Neural crest cell (in vitro differentiated cells): ENCODE measurements at regions not wholly inside any gene's neighbourhood (a gene's known extent, or its start where the extent isn't known, plus 50 kb on each side); places are given as distances from the start of the nearest gene placed in this dataset.

Experiments used
- DNase-seq: peaks from one replicate; pipeline ENCODE4 v3.0.0; 2021; ENCODE audit warnings: low read depth, mixed read lengths, low spot score
- H3K27ac Mint-ChIP-seq: one replicate; pipeline ENCODE4 v1.8.0; 2021; ENCODE audit warnings: mild to moderate bottlenecking, mixed read lengths; ENCODE audit not compliant: unreplicated experiment
- H3K27me3 Mint-ChIP-seq: 2 replicates; pipeline ENCODE4 v1.8.0; 2021; ENCODE audit warnings: low read depth, mild to moderate bottlenecking, mixed read lengths
- H3K36me3 Mint-ChIP-seq: 2 replicates; pipeline ENCODE4 v1.8.0; 2021; ENCODE audit warnings: low read depth, mild to moderate bottlenecking, mixed read lengths
- H3K4me1 Mint-ChIP-seq: 2 replicates; pipeline ENCODE4 v1.8.0; 2021; ENCODE audit warnings: mixed read lengths
- H3K4me3 Mint-ChIP-seq: one replicate; pipeline ENCODE4 v1.8.0; 2021; ENCODE audit warnings: mild to moderate bottlenecking, mixed read lengths
- H3K9me3 Mint-ChIP-seq: 2 replicates; pipeline ENCODE4 v1.8.0; 2021; ENCODE audit warnings: mixed read lengths
- TF ChIP-seq, protein P1 (sequence below): fragments of 200-600 bp; sonication (generic); conservative IDR thresholded peaks from 2 replicates; pipeline ENCODE4 v1.5.0; 2021; ENCODE audit warnings: antibody characterized with exemption, mild to moderate bottlenecking

DNA sequence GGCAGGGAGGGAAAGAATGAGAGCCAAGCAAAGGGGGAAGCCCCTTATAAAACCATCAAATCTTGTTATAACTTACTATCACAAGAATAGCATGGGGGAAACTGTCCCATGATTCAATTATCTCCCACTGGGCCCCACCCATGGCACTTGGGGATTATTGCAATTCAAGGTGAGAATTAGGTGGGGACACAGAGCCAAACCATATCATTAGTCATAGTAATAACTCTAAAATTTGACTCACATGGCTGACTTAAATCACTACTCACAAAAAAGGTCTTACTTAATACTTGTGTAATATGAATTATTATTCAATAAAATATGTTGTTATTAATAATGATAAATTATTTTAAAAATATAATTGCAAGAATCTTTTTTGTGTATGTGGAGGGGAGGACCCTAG, 178.1 kb upstream of the TCF21 start:
- H3K4me1 Mint-ChIP-seq = no peaks in the 10 kb centered on the region
- TF ChIP-seq, protein P1, sequence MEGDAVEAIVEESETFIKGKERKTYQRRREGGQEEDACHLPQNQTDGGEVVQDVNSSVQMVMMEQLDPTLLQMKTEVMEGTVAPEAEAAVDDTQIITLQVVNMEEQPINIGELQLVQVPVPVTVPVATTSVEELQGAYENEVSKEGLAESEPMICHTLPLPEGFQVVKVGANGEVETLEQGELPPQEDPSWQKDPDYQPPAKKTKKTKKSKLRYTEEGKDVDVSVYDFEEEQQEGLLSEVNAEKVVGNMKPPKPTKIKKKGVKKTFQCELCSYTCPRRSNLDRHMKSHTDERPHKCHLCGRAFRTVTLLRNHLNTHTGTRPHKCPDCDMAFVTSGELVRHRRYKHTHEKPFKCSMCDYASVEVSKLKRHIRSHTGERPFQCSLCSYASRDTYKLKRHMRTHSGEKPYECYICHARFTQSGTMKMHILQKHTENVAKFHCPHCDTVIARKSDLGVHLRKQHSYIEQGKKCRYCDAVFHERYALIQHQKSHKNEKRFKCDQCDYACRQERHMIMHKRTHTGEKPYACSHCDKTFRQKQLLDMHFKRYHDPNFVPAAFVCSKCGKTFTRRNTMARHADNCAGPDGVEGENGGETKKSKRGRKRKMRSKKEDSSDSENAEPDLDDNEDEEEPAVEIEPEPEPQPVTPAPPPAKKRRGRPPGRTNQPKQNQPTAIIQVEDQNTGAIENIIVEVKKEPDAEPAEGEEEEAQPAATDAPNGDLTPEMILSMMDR = no peak
- no peaks in the 10 kb centered on the region for H3K36me3 Mint-ChIP-seq
- H3K27ac Mint-ChIP-seq = no peak overlapping the region
- H3K4me3 Mint-ChIP-seq = no peak overlapping the region
- DNase-seq = no peak
- H3K9me3 Mint-ChIP-seq = no peaks in the 10 kb centered on the region
- H3K27me3 Mint-ChIP-seq = no peaks in the 10 kb centered on the region

GRCh38 chr6:133715270-133715669, 173.6 kb upstream of the TCF21 start:
- no peak for DNase-seq
- TF ChIP-seq, protein P1 = no peak
- Mint-ChIP-seq H3K9me3 (no peaks in the 10 kb centered on the region), H3K4me1 (no peaks in the 10 kb centered on the region), H3K36me3 (no peaks in the 10 kb centered on the region), H3K27me3 (no peaks in the 10 kb centered on the region), H3K27ac (no peak overlapping the region), H3K4me3 (no peak overlapping the region)

DNA sequence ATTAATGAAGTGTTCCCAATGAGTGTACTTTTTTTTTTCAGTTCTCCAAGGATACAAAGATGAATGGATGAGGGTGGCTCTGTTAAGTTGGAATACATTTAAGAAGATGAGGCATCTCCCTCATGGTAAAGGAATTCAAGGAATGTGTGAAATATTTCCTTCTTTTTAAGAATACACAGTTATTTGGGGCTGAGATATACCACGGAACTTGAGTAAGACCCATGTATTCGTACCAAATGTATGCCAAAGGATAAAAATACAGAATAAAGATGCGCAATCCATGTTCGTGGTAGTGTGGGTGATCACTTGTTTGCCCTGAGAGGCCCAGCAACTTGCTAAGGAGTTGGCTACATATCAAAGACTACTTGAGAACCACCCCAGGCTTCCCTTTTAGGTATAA, 164.2 kb upstream of the TCF21 start:
- TF ChIP-seq, protein P1 = no peak
- H3K27ac Mint-ChIP-seq = no peak overlapping the region
- H3K9me3 Mint-ChIP-seq = peaks cover 15% of the 10 kb centered on the region
- no peaks in the 10 kb centered on the region for H3K27me3 Mint-ChIP-seq
- peaks cover 2% of the 10 kb centered on the region for H3K36me3 Mint-ChIP-seq
- no peak overlapping the region for H3K4me3 Mint-ChIP-seq
- DNase-seq = no peak
- no peaks in the 10 kb centered on the region for H3K4me1 Mint-ChIP-seq

GRCh38 chr6:133726188-133726587, 162.7 kb upstream of the TCF21 start:
- no peaks in the 10 kb centered on the region for H3K4me1 Mint-ChIP-seq
- TF ChIP-seq, protein P1 = no peak
- peaks cover 2% of the 10 kb centered on the region for H3K36me3 Mint-ChIP-seq
- H3K4me3 Mint-ChIP-seq = no peak overlapping the region
- H3K27ac Mint-ChIP-seq = no peak overlapping the region
- H3K27me3 Mint-ChIP-seq = no peaks in the 10 kb centered on the region
- H3K9me3 Mint-ChIP-seq = peaks cover 15% of the 10 kb centered on the region
- DNase-seq = no peak

DNA sequence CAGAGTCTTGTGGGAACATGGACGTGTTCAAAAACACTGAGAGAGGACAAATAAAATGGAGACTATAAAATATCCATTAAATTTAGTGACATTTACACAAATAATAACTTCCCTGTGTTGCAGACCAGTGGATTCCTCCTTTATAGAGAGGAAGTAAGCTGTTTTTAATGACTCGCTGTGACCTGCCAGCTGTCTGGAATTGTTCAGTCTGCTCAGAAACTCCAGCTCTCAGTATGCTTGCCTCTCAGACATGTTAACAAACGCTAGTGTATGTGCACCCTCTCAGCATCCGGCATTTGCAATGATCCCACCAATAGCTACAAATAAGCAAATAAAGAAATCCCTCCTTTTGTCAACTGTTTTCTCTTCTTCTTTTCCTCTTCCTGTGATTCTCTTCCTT, 158.0 kb upstream of the TCF21 start:
- Mint-ChIP-seq H3K36me3 (peaks cover 3% of the 10 kb centered on the region), H3K4me3 (no peak overlapping the region), H3K9me3 (peaks cover 8% of the 10 kb centered on the region), H3K27me3 (no peaks in the 10 kb centered on the region), H3K27ac (no peak overlapping the region), H3K4me1 (no peaks in the 10 kb centered on the region)
- no peak for DNase-seq
- TF ChIP-seq, protein P1 = no peak

DNA sequence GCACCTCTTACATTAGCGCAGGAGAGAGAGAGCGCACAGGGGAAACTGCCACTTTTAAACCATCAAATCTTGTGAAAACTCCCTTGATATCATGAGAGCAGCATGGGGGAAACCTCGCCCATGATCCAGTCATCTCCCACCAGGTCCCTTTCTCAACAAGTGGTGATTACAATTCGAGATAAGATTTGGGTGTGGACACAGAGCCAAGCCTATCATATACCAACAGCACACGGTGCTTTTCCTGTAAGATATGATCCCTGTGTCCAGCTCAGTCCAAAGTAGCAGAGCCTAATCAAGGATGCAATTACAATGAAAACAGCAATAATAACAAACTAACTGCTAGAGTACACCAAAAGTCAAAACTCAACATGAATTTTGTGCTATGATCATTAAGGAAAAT, 148.7 kb upstream of the TCF21 start:
- H3K27me3 Mint-ChIP-seq = no peaks in the 10 kb centered on the region
- H3K27ac Mint-ChIP-seq = no peak overlapping the region
- no peaks in the 10 kb centered on the region for H3K36me3 Mint-ChIP-seq
- H3K4me1 Mint-ChIP-seq = no peaks in the 10 kb centered on the region
- DNase-seq = no peak
- TF ChIP-seq, protein P1 = no peak
- no peak overlapping the region for H3K4me3 Mint-ChIP-seq
- no peaks in the 10 kb centered on the region for H3K9me3 Mint-ChIP-seq
